SU-DHL-6 (cell line): ENCODE measurements at regions not wholly inside any gene's neighbourhood (a gene's known extent, or its start where the extent isn't known, plus 50 kb on each side); places are given as distances from the start of the nearest gene placed in this dataset.

Experiments used
- H2AFZ ChIP-seq: fragments of 200-600 bp; sonication (generic); 2 replicates; pipeline ENCODE4 v1.6.1; 2014; ENCODE audit warnings: low read depth, mild to moderate bottlenecking, moderate library complexity, mixed read lengths, antibody characterized with exemption, low read length; ENCODE audit not compliant: severe bottlenecking
- H3F3A ChIP-seq: fragments of 200-600 bp; shearing (Covaris generic); 2 replicates; pipeline ENCODE4 v1.6.0; 2016; ENCODE audit warnings: antibody characterized with exemption, mild to moderate bottlenecking; ENCODE audit not compliant: insufficient read depth
- H3K27ac ChIP-seq: fragments of 200-600 bp; sonication (generic); 2 replicates; pipeline ENCODE4 v1.5.1; 2016; ENCODE audit warnings: low read depth, mild to moderate bottlenecking, low read length, moderate library complexity, mixed read lengths
- H3K27me3 ChIP-seq: fragments of 200-600 bp; sonication (generic), shearing (Covaris generic); 2 replicates; pipeline ENCODE4 v1.6.0; 2014; ENCODE audit warnings: mild to moderate bottlenecking, low read length
- H3K36me3 ChIP-seq: fragments of 200-600 bp; sonication (generic); 2 replicates; pipeline ENCODE4 v1.6.1; 2014; ENCODE audit warnings: mild to moderate bottlenecking, low read length, mixed read lengths
- H3K4me2 ChIP-seq: fragments of 300-600, 200-600 bp; shearing (Covaris generic), sonication (generic); 2 replicates; pipeline ENCODE4 v1.6.0; 2014; ENCODE audit warnings: low read length, low read depth, mild to moderate bottlenecking; ENCODE audit not compliant: poor library complexity, severe bottlenecking
- H3K4me3 ChIP-seq: fragments of 200-600 bp; sonication (generic); 2 replicates; pipeline ENCODE4 v1.5.1; 2014; ENCODE audit warnings: antibody characterized with exemption, low read length, mild to moderate bottlenecking, mixed read lengths; ENCODE audit not compliant: insufficient read depth, poor library complexity, severe bottlenecking
- H3K79me2 ChIP-seq: fragments of 200-600 bp; sonication (generic); 2 replicates; pipeline ENCODE4 v1.6.1; 2014; ENCODE audit warnings: mild to moderate bottlenecking, low read length, moderate library complexity; ENCODE audit not compliant: insufficient read depth
- H3K9ac ChIP-seq: fragments of 200-600 bp; sonication (generic); 2 replicates; pipeline ENCODE4 v1.7.0; 2014; ENCODE audit warnings: mild to moderate bottlenecking, low read length
- H3K9me2 ChIP-seq: fragments of 200-600 bp; sonication (generic); replicated peaks from 2 replicates; pipeline ENCODE4 v1.6.1; 2014; ENCODE audit warnings: low read length; ENCODE audit not compliant: insufficient read depth
- H3K9me3 ChIP-seq: fragments of 200-600 bp; sonication (generic); 2 replicates; pipeline ENCODE4 v1.6.1; 2014; ENCODE audit warnings: low read length, mixed read lengths; ENCODE audit not compliant: insufficient read depth
- H4K20me1 ChIP-seq: fragments of 200-600 bp; sonication (generic); 2 replicates; pipeline ENCODE4 v1.6.1; 2014; ENCODE audit warnings: low read depth, mild to moderate bottlenecking, antibody characterized with exemption, low read length, moderate library complexity, mixed read lengths
- EZH2phosphoT487 ChIP-seq: fragments of 200-600 bp; sonication (generic), shearing (Covaris generic); conservative IDR thresholded peaks from 2 replicates; pipeline ENCODE4 v1.6.1; 2018; ENCODE audit warnings: mild to moderate bottlenecking, antibody characterized with exemption, low read length, moderate library complexity, mixed read lengths
- TF ChIP-seq, protein P1 (sequence below): fragments of 200-600 bp; sonication (generic); IDR thresholded peaks from one replicate; pipeline ENCODE4 v1.5.1; 2017; ENCODE audit warnings: antibody characterized with exemption, mild to moderate bottlenecking, low read length, moderate library complexity; ENCODE audit not compliant: insufficient read depth, poor library complexity, severe bottlenecking

DNA sequence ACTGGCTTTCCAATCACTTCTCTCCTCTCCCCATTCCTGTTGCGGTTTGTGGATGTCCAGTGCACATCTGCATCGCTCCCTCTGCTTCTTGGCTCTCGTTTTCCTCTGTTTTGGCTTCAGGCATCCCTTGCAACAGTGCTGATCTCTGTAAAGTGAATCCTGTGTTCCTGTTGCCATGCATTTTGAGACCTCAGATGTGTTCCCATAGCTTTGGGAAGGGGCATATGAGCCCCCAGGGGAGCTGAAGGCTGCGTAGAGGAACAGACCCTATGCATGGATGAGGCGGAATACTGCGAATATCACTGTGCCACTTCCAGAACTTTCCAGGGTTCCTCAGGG, 168.4 kb upstream of the HAAO start:
- no peak for TF ChIP-seq EZH2phosphoT487
- TF ChIP-seq, protein P1, sequence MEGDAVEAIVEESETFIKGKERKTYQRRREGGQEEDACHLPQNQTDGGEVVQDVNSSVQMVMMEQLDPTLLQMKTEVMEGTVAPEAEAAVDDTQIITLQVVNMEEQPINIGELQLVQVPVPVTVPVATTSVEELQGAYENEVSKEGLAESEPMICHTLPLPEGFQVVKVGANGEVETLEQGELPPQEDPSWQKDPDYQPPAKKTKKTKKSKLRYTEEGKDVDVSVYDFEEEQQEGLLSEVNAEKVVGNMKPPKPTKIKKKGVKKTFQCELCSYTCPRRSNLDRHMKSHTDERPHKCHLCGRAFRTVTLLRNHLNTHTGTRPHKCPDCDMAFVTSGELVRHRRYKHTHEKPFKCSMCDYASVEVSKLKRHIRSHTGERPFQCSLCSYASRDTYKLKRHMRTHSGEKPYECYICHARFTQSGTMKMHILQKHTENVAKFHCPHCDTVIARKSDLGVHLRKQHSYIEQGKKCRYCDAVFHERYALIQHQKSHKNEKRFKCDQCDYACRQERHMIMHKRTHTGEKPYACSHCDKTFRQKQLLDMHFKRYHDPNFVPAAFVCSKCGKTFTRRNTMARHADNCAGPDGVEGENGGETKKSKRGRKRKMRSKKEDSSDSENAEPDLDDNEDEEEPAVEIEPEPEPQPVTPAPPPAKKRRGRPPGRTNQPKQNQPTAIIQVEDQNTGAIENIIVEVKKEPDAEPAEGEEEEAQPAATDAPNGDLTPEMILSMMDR, result no peak
- Histone ChIP-seq H3K27me3 (no peaks in the 10 kb centered on the region), H3K9ac (no peak overlapping the region), H3F3A (no peaks in the 10 kb centered on the region), H3K9me2 (no peaks in the 10 kb centered on the region), H3K4me2 (no peak overlapping the region), H3K27ac (no peak overlapping the region), H3K4me3 (no peak overlapping the region), H4K20me1 (no peaks in the 10 kb centered on the region), H3K9me3 (no peaks in the 10 kb centered on the region), H3K79me2 (no peaks in the 10 kb centered on the region), H3K36me3 (no peaks in the 10 kb centered on the region), H2AFZ (no peak overlapping the region)

DNA sequence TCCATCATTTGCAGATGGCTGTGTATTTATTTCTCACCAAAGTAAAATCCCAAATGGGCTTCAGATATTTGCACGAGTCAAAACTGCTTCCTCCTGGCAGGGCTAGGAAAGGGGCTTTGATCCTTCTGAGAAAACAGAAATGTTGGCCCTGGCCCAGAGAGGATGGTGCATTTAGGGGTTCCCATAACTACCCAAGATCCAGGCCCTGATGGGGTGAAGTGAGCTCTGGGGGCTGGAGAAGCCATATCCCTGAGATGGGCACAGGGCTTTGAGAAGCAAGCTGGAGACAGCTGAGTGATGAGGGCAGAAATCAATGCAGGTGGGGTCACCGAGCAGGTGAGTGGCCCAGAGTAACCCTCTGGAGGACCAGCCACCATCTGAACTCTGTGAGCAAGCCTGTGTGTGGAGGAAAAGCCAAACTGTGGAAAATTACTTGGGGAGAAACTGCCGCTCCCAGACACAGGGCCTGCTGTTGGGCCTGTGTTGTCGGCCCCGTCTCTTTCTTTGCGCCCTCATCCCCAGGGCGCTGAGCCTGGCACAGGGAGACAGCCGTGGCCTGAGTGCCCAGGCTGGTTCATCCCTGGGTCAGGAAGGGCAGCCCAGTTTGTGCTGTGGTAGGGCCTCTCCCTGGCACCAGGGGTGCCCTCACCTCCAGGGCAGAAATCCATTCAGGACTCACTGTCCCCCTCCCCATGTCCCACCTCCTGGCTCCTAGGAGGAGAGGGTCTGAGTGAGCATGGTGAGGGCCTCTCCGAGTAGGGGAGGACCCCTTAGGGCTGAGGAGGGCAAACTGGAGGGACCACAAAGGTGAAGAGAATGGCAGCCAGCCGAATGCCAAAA, 167.8 kb upstream of the HAAO start:
- TF ChIP-seq, protein P1, result no peak
- TF ChIP-seq EZH2phosphoT487, result no peak
- no peak overlapping the region for H2AFZ ChIP-seq
- no peaks in the 10 kb centered on the region for H3F3A ChIP-seq
- no peaks in the 10 kb centered on the region for H3K9me3 ChIP-seq
- no peaks in the 10 kb centered on the region for H3K36me3 ChIP-seq
- H3K27ac ChIP-seq, result no peak overlapping the region
- no peak overlapping the region for H3K4me2 ChIP-seq
- no peaks in the 10 kb centered on the region for H3K27me3 ChIP-seq
- H3K4me3 ChIP-seq, result no peak overlapping the region
- H3K79me2 ChIP-seq, result no peaks in the 10 kb centered on the region
- no peaks in the 10 kb centered on the region for H3K9me2 ChIP-seq
- H3K9ac ChIP-seq, result no peak overlapping the region
- H4K20me1 ChIP-seq, result no peaks in the 10 kb centered on the region

DNA sequence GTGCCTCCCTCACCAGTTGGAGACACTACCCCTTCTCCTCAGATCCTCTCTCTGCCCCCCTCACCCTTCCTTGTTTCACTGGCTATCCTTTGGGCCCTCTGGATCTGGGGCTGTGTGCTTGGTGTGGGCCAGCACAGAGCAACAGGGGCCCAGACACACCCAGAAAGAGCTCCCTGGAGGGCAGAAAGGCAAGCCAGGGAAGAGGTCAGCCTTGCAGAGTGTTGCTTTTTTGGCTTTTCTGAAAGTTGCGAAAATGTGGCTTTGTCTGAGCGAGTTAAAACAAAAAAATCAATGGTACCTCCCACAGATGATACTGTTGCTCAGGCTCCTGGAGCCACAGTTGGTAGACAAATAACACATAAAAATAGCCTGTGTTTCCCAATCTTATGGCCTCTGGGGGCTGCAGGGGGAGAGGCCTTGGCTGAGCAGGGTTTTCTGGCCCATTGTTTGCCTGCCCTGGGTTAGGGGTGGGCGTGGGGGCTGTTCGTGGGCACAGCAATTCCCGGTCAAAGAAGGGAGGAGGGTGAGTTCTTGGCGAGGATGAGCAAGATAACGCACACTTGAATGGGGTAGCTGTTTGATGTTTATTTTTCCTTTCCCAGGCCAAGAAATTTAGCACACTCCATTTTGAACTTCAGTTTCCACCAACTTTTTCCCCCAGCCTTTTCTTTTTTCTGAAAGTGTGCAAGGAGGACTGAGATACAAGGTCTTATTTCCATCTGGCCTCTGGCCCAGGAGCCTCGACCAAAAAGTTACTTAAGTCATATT, 167.0 kb upstream of the HAAO start:
- H3K4me3 ChIP-seq, result no peak overlapping the region
- H3K27me3 ChIP-seq, result no peaks in the 10 kb centered on the region
- no peaks in the 10 kb centered on the region for H3K79me2 ChIP-seq
- H3K9ac ChIP-seq, result no peak overlapping the region
- H3K9me3 ChIP-seq, result no peaks in the 10 kb centered on the region
- no peak overlapping the region for H3K27ac ChIP-seq
- no peaks in the 10 kb centered on the region for H3K9me2 ChIP-seq
- H3K36me3 ChIP-seq, result no peaks in the 10 kb centered on the region
- TF ChIP-seq, protein P1, result no peak
- TF ChIP-seq EZH2phosphoT487, result no peak
- H4K20me1 ChIP-seq, result no peaks in the 10 kb centered on the region
- H3F3A ChIP-seq, result no peaks in the 10 kb centered on the region
- no peak overlapping the region for H2AFZ ChIP-seq
- H3K4me2 ChIP-seq, result no peak overlapping the region
